WTC11 (cell line): ENCODE measurements at regions not wholly inside any gene's neighbourhood (a gene's known extent, or its start where the extent isn't known, plus 50 kb on each side); places are given as distances from the start of the nearest gene placed in this dataset.

Source experiments
- ATAC-seq: fragments of 200-7000 bp; cut with Tn5 transposase; 2 replicates; pipeline ENCODE4 v1.10.0; 2021; ENCODE audit warnings: mild to moderate bottlenecking, moderate library complexity
- CTCF ChIA-PET: fragments of 300-600 bp; sonication (Branson Sonifier 250); formaldehyde crosslinking; loops from one replicate; lab custom pipeline; 2021; ENCODE audit warnings: antibody characterized with exemption; lab: Charles Lee
- POLR2A ChIA-PET: fragments of 350-600 bp; sonication (Branson Sonifier 250); formaldehyde crosslinking; loops from one replicate; lab custom pipeline; 2021; ENCODE audit warnings: antibody characterized with exemption; lab: Charles Lee
- DNase-seq: peaks from one replicate; pipeline ENCODE4 v3.0.0; 2021; ENCODE audit warnings: low spot score
- H3K27ac Mint-ChIP-seq: 2 replicates; pipeline ENCODE4 v1.8.0; 2021; ENCODE audit warnings: mixed read lengths
- H3K27me3 Mint-ChIP-seq: 2 replicates; pipeline ENCODE4 v1.8.0; 2021; ENCODE audit warnings: low read depth, mild to moderate bottlenecking, moderate library complexity, mixed read lengths
- H3K36me3 Mint-ChIP-seq: 2 replicates; pipeline ENCODE4 v1.8.0; 2021; ENCODE audit warnings: mixed read lengths
- H3K4me1 Mint-ChIP-seq: 2 replicates; pipeline ENCODE4 v1.8.0; 2022; ENCODE audit warnings: mixed read lengths
- H3K4me3 Mint-ChIP-seq: 2 replicates; pipeline ENCODE4 v1.8.0; 2021; ENCODE audit warnings: mild to moderate bottlenecking, moderate library complexity, mixed read lengths
- H3K9me3 Mint-ChIP-seq: 2 replicates; pipeline ENCODE4 v1.8.0; 2021; ENCODE audit warnings: mixed read lengths
- FOXK1 ChIP-seq: sonication (generic); formaldehyde crosslinking; IDR thresholded peaks from 2 replicates; pipeline ENCODE4 v1.8.0; 2022; ENCODE audit warnings: mild to moderate bottlenecking, moderate library complexity, missing genetic modification reagents
- IRF2 ChIP-seq: sonication (generic); formaldehyde crosslinking; IDR thresholded peaks from 2 replicates; pipeline ENCODE4 v1.8.0; 2022; ENCODE audit warnings: low read depth, missing genetic modification reagents, borderline replicate concordance
- JAZF1 ChIP-seq: fragments of 250-450 bp; sonication (Bioruptor Pico); IDR thresholded peaks from 2 replicates; pipeline ENCODE4 v1.9.0; 2021; ENCODE audit warnings: moderate library complexity, mild to moderate bottlenecking, inconsistent platforms
- MYBL2 ChIP-seq: sonication (generic); formaldehyde crosslinking; IDR thresholded peaks from 2 replicates; pipeline ENCODE4 v1.8.1; 2023; ENCODE audit warnings: mild to moderate bottlenecking, moderate library complexity, missing genetic modification reagents
- NFE2L1 ChIP-seq: sonication (generic); formaldehyde crosslinking; IDR thresholded peaks from 2 replicates; pipeline ENCODE4 v1.8.1; 2023; ENCODE audit warnings: missing genetic modification reagents
- NR1H2 ChIP-seq: sonication (generic); formaldehyde crosslinking; IDR thresholded peaks from 2 replicates; pipeline ENCODE4 v1.9.0; 2021; ENCODE audit warnings: mild to moderate bottlenecking, moderate library complexity, missing genetic modification reagents
- PRRX2 ChIP-seq: fragments of 250-450 bp; sonication (Bioruptor Pico); IDR thresholded peaks from 2 replicates; pipeline ENCODE4 v1.8.0; 2021; ENCODE audit warnings: mild to moderate bottlenecking
- SMAD3 ChIP-seq: sonication (generic); formaldehyde crosslinking; IDR thresholded peaks from 2 replicates; pipeline ENCODE4 v1.8.0; 2022; ENCODE audit warnings: missing genetic modification reagents, mild to moderate bottlenecking, borderline replicate concordance
- ZNF138 ChIP-seq: sonication (generic); formaldehyde crosslinking; conservative IDR thresholded peaks from 2 replicates; pipeline ENCODE4 v1.8.1; 2022; ENCODE audit warnings: mild to moderate bottlenecking, moderate library complexity, missing genetic modification reagents
- ZNF232 ChIP-seq: sonication (generic); formaldehyde crosslinking; IDR thresholded peaks from 2 replicates; pipeline ENCODE4 v1.8.0; 2022; ENCODE audit warnings: mild to moderate bottlenecking, missing genetic modification reagents
- ZNF416 ChIP-seq: fragments of 250-450 bp; sonication (Bioruptor Pico); IDR thresholded peaks from 2 replicates; pipeline ENCODE4 v1.9.0; 2021; ENCODE audit warnings: mild to moderate bottlenecking, inconsistent platforms
- ZNF423 ChIP-seq: fragments of 250-450 bp; sonication (Bioruptor Pico); IDR thresholded peaks from 2 replicates; pipeline ENCODE4 v2.1.2; 2022; ENCODE audit warnings: mild to moderate bottlenecking, moderate library complexity
- TF ChIP-seq, protein P1 (sequence below): sonication (generic); formaldehyde crosslinking; conservative IDR thresholded peaks from 2 replicates; pipeline ENCODE4 v1.8.1; 2023; ENCODE audit warnings: mild to moderate bottlenecking, low read depth, missing genetic modification reagents, moderate library complexity
- TF ChIP-seq, protein P2 (sequence below): fragments of 250-450 bp; sonication (Bioruptor Pico); conservative IDR thresholded peaks from 2 replicates; pipeline ENCODE4 v1.9.0; 2021; ENCODE audit warnings: mild to moderate bottlenecking
- TF ChIP-seq, protein P3 (sequence below): sonication (generic); formaldehyde crosslinking; IDR thresholded peaks from 2 replicates; pipeline ENCODE4 v1.8.1; 2023; ENCODE audit warnings: mild to moderate bottlenecking, missing genetic modification reagents, borderline replicate concordance
- TF ChIP-seq, protein P4 (sequence below): sonication (generic); formaldehyde crosslinking; IDR thresholded peaks from 2 replicates; pipeline ENCODE4 v1.8.1; 2022; ENCODE audit warnings: missing genetic modification reagents, borderline replicate concordance
- TF ChIP-seq, protein P5 (sequence below): sonication (generic); formaldehyde crosslinking; IDR thresholded peaks from 2 replicates; pipeline ENCODE4 v1.8.1; 2022; ENCODE audit warnings: low read depth, mild to moderate bottlenecking, moderate library complexity, missing genetic modification reagents, borderline replicate concordance
- TF ChIP-seq, protein P6 (sequence below): sonication (generic); formaldehyde crosslinking; IDR thresholded peaks from 2 replicates; pipeline ENCODE4 v1.8.0; 2022; ENCODE audit warnings: mild to moderate bottlenecking, missing genetic modification reagents

DNA sequence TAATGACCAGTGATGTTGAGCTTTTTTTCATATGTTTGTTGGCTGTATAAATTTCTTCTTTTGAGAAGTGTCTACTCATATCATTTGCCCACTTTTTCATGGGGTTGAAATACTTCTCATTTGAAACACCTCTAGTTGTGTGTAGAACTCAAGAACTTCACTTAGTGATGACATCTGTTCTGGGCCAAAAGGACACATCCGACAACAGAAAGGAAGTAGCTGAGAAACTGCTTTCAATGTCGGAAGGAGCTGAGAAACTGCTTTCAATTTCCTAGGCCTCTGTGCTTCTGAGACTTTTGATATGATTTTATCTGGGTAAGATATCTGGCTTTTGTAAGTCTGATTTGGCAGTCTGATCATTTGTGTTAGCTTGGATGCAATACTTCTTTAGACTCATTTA is 635.3 kb downstream of the TMTC2 start (continued):
- TF ChIP-seq, protein P1, sequence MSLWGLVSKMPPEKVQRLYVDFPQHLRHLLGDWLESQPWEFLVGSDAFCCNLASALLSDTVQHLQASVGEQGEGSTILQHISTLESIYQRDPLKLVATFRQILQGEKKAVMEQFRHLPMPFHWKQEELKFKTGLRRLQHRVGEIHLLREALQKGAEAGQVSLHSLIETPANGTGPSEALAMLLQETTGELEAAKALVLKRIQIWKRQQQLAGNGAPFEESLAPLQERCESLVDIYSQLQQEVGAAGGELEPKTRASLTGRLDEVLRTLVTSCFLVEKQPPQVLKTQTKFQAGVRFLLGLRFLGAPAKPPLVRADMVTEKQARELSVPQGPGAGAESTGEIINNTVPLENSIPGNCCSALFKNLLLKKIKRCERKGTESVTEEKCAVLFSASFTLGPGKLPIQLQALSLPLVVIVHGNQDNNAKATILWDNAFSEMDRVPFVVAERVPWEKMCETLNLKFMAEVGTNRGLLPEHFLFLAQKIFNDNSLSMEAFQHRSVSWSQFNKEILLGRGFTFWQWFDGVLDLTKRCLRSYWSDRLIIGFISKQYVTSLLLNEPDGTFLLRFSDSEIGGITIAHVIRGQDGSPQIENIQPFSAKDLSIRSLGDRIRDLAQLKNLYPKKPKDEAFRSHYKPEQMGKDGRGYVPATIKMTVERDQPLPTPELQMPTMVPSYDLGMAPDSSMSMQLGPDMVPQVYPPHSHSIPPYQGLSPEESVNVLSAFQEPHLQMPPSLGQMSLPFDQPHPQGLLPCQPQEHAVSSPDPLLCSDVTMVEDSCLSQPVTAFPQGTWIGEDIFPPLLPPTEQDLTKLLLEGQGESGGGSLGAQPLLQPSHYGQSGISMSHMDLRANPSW (CRISPR knock-in tag), result no peak
- TF ChIP-seq ZNF423 (CRISPR knock-in tag), result no peak
- TF ChIP-seq ZNF416 (CRISPR knock-in tag), result no peak
- TF ChIP-seq, all 79 proteins: peak for 0

DNA sequence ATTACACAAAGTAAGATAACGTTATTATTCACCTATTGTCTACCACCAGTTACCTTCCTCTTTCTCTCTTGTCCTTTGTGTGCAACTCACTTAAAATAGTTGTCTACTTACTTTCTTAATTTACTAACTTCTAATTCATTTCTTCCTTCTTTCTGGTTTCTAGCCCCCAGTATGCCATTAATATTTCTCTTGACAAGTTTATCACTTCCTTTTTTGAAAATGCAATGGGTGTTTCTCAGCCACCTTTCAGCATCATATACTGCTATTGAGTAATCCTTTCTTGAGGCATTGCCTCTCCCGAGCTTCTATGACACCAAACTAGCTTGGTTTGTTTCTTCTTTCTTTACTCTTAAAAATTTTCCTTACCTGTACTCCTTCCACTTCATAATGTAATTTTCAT is 633.6 kb downstream of the TMTC2 start:
- no peaks in the 10 kb centered on the region for H3K4me1 Mint-ChIP-seq
- no peaks in the 10 kb centered on the region for H3K36me3 Mint-ChIP-seq
- TF ChIP-seq, protein P2, sequence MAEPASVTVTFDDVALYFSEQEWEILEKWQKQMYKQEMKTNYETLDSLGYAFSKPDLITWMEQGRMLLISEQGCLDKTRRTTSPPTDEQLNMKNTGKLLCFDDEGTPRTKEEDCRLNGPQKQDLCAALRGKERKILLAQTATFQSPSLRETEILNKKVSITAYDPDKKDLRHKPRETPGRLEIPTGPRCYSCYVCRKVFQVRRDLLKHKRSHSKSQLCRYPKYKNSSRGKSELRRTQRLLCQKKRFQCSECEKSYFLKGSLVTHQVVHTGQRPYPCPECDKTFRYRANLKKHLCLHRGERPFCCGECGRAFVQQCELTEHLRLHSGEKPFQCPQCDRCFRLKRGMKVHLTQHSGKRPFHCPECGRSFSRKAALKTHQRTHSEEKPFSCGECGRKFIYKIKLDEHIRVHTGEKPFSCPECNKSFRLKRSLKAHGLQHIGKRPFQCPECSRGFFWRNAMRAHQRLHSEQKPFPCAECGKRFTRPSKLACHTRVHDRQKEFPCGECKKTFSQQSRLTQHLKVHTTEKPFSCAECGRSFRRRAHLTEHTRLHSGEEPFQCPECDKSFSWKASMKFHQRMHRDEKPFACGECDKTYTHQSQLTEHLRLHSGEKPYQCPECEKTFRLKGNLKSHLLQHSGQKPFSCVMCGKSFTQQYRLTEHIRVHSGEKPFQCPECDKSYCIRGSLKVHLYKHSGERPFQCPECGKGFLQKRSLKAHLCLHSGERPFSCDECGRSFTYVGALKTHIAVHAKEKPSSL, result no peak
- TF ChIP-seq IRF2 (CRISPR knock-in tag) (no peak), ZNF232 (CRISPR knock-in tag) (no peak), ZNF138 (CRISPR knock-in tag) (no peak), SMAD3 (CRISPR knock-in tag) (no peak)
- TF ChIP-seq, protein P3, sequence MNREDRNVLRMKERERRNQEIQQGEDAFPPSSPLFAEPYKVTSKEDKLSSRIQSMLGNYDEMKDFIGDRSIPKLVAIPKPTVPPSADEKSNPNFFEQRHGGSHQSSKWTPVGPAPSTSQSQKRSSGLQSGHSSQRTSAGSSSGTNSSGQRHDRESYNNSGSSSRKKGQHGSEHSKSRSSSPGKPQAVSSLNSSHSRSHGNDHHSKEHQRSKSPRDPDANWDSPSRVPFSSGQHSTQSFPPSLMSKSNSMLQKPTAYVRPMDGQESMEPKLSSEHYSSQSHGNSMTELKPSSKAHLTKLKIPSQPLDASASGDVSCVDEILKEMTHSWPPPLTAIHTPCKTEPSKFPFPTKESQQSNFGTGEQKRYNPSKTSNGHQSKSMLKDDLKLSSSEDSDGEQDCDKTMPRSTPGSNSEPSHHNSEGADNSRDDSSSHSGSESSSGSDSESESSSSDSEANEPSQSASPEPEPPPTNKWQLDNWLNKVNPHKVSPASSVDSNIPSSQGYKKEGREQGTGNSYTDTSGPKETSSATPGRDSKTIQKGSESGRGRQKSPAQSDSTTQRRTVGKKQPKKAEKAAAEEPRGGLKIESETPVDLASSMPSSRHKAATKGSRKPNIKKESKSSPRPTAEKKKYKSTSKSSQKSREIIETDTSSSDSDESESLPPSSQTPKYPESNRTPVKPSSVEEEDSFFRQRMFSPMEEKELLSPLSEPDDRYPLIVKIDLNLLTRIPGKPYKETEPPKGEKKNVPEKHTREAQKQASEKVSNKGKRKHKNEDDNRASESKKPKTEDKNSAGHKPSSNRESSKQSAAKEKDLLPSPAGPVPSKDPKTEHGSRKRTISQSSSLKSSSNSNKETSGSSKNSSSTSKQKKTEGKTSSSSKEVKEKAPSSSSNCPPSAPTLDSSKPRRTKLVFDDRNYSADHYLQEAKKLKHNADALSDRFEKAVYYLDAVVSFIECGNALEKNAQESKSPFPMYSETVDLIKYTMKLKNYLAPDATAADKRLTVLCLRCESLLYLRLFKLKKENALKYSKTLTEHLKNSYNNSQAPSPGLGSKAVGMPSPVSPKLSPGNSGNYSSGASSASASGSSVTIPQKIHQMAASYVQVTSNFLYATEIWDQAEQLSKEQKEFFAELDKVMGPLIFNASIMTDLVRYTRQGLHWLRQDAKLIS (CRISPR knock-in tag), result no peak
- ChIA-PET CTCF (no interaction called here), POLR2A (no interaction called here)
- no peak for DNase-seq
- H3K4me3 Mint-ChIP-seq, result no peak overlapping the region
- no peak overlapping the region for H3K27ac Mint-ChIP-seq
- no peaks in the 10 kb centered on the region for H3K9me3 Mint-ChIP-seq
- H3K27me3 Mint-ChIP-seq, result no peaks in the 10 kb centered on the region
- ATAC-seq, result no peak

DNA sequence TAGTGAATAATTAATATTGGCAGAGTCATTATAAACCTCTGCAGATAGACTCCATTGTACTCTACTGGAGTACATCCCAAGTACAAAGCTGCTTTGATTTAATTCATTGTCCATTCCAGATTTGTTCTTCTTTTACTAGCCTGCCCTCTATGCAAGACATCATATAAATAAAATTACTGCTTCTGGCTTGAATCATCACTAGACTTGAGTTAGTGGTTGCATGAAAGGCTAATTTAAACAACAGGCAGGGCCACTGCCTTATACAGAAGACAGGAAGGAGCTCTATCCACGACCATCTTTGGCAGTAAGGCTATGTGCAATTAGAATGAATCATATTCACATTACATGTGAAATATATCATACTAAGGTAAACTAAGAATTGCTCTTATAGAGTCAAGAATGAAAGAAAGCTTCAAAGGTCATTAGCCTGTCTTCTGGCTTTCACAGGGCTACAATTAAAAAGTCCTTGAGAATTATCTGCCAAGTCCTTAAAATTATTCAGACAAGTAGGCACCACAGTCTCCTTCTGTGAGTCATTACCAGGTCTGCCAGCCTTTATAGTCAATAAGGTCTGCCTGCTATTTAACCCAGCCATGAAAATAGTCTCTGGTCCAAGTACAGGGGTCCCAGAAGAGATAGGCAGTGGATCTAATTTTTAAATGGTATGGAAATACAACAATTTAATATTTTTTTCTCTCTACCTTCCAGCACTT is 631.8 kb downstream of the TMTC2 start:
- H3K27me3 Mint-ChIP-seq, result no peaks in the 10 kb centered on the region
- no peaks in the 10 kb centered on the region for H3K9me3 Mint-ChIP-seq
- ATAC-seq, result no peak
- H3K27ac Mint-ChIP-seq, result no peak overlapping the region
- DNase-seq, result no peak
- CTCF ChIA-PET, result no interaction called here
- H3K4me1 Mint-ChIP-seq, result no peaks in the 10 kb centered on the region
- H3K36me3 Mint-ChIP-seq, result no peaks in the 10 kb centered on the region
- H3K4me3 Mint-ChIP-seq, result no peak overlapping the region
- POLR2A ChIA-PET, result no interaction called here
- no peak for TF ChIP-seq JAZF1
- no peak for TF ChIP-seq ZNF423 (CRISPR knock-in tag)
- TF ChIP-seq PRRX2 (CRISPR knock-in tag), result no peak
- no peak for TF ChIP-seq FOXK1 (CRISPR knock-in tag)
- TF ChIP-seq MYBL2 (CRISPR knock-in tag), result no peak
- TF ChIP-seq IRF2 (CRISPR knock-in tag), result no peak
- TF ChIP-seq, protein P4, sequence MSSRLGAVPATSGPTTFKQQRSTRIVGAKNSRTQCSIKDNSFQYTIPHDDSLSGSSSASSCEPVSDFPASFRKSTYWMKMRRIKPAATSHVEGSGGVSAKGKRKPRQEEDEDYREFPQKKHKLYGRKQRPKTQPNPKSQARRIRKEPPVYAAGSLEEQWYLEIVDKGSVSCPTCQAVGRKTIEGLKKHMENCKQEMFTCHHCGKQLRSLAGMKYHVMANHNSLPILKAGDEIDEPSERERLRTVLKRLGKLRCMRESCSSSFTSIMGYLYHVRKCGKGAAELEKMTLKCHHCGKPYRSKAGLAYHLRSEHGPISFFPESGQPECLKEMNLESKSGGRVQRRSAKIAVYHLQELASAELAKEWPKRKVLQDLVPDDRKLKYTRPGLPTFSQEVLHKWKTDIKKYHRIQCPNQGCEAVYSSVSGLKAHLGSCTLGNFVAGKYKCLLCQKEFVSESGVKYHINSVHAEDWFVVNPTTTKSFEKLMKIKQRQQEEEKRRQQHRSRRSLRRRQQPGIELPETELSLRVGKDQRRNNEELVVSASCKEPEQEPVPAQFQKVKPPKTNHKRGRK, result no peak
- TF ChIP-seq, protein P5, sequence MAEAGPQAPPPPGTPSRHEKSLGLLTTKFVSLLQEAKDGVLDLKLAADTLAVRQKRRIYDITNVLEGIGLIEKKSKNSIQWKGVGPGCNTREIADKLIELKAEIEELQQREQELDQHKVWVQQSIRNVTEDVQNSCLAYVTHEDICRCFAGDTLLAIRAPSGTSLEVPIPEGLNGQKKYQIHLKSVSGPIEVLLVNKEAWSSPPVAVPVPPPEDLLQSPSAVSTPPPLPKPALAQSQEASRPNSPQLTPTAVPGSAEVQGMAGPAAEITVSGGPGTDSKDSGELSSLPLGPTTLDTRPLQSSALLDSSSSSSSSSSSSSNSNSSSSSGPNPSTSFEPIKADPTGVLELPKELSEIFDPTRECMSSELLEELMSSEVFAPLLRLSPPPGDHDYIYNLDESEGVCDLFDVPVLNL, result no peak
- TF ChIP-seq, protein P2, result no peak
- TF ChIP-seq, protein P6, sequence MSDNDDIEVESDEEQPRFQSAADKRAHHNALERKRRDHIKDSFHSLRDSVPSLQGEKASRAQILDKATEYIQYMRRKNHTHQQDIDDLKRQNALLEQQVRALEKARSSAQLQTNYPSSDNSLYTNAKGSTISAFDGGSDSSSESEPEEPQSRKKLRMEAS (CRISPR knock-in tag), result no peak
- TF ChIP-seq NR1H2 (CRISPR knock-in tag), result no peak
- TF ChIP-seq NFE2L1, result no peak
